HG03460 (cell line): ENCODE measurements at regions not wholly inside any gene's neighbourhood (a gene's known extent, or its start where the extent isn't known, plus 50 kb on each side); places are given as distances from the start of the nearest gene placed in this dataset.
"Not testable (repeated sequence)": the region's sequence is repeated elsewhere in the genome, so short reads cannot be mapped to it uniquely, and the experiment has no call there.

Experiments used
- ATAC-seq: cut with Tn5 transposase; IDR thresholded peaks from one replicate; pipeline ENCODE4 v1.9.1; 2021; ENCODE audit not compliant: unreplicated experiment

DNA sequence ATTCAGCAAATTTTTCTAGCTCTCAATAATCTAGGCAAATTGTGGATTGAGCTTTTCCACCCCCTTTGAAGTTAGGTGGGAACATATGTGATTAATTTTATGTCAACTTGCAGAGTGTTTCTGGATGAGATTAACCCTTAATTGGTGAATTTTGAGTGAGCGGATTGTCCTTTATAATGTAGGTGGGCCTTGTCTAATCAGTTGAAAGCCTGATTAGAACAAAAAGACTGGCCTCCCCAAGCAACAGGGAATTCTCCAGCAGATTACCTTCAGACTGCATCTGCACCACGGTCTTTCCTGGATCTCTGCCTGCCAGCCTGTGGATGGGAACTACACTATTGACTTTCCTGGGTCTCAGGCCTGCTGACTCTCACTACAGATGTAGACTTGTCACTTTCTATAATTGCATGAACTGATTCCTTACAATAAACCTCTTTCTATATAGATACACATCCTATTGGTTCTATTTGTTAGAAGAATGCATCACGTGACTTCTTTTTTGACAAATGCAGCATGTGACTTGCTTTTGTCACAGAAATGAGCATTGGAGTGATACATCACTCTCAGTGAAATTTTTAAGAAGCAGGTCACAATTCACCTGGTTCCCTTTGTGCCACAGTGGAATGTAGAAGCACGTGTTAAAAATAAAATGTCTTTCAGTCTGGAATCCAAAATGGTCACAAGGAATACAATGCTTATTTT lies 1038.3 kb downstream of the CDH11 start:
- ATAC-seq = no peak

DNA sequence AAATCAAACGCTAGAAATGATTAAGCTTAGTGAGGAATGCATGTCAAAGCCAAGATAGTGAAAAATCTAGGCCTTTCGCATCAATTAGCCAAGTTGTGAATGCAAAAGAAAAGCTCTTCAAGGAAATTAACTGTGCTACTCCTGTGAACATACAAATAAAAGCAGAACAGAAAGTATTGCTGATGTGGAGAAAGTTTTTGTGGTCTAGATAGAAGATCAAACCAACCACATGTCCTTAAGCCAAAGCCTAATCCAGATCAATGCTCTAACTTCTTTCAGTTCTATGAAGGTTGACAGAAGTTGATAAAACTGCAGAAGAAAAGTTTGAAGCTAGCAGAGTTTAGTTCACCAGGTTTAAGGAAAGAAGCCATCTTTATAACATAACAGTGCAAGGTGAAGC lies 1044.6 kb downstream of the CDH11 start:
- no peak for ATAC-seq

DNA sequence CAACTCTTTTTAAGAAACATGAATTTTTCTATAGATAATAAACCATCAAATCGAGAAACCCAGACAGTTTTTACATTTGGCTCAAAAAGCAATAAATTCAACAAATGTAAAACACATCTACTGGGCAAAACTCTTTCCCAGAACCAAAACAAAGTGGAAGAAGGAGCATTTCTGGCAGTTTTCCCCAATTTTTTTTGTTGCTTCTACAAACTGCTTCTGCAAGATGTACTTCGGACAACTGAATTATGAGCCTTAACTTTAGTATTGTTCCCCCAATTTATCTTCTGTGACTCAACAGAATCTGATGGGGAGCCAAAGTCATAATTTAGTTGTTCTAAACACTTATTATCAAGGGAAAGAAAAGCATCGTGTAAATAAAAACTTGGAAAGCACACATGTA lies 1047.2 kb downstream of the CDH11 start:
- no peak for ATAC-seq

DNA sequence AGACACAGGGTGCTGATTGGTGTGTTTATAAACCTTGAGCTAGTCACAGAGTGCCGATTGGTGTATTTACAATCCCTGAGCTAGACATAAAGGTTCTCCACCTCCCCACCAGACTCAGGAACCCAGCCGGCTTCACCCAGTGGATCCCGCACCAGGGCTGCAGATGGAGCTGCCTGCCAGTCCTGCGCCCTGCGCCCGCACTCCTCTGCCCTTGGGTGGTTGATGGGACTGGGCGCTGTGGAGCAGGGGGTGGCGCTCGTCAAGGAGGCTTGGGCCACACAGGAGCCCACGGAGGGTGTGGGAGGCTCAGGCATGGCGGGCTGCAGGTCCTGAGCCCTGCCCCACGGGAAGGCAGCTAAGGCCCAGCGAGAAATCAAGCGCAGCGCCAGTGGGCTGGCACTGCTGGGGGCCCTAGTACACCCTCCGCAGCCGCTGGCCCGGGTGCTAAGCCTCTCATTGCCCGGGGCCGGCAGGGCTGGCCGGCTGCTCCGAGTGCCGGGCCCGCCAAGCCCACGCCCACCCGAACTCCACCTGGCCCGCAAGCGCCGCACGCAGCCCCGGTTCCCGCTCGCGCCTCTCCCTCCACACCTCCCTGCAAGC lies 1049.6 kb downstream of the CDH11 start:
- ATAC-seq = not testable (repeated sequence)

DNA sequence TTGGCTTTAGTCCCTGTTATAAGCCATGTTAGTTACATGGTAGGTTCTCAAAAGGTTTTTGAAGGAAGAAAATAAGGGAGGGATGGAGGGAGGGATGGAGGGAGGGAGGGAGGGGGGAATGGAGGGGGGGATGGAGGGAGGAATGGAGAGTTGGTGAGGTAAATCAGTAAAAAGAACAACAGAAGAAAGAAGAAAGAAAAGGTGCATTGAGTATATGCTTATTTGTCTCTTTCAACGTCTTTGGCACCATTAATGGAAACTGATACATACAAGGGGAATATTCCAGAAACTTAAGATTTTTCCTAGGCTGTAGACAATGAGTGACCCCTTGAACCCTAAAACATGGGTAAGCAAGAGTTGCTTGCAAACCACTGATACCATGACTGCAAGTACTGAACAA lies 1056.3 kb downstream of the CDH11 start:
- no peak for ATAC-seq

DNA sequence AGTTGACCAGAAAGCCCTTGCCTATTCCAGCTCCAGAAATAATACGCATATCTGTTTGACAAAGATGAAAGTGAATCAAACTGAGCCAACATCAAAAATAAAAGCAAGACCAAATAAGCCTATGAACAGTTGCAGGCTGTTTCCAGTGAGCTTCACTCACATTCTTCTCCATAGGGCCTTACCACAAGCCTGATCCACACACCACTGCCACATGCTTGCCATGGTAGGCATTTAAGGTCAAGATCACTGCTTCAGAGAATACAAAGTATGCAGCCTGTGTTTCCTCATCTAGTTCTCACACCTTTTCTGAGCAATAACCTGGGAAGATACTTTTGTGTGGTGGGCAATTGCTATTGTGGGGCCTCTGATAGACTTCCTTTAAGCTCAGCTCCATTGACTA lies 1060.2 kb downstream of the CDH11 start:
- no peak for ATAC-seq

DNA sequence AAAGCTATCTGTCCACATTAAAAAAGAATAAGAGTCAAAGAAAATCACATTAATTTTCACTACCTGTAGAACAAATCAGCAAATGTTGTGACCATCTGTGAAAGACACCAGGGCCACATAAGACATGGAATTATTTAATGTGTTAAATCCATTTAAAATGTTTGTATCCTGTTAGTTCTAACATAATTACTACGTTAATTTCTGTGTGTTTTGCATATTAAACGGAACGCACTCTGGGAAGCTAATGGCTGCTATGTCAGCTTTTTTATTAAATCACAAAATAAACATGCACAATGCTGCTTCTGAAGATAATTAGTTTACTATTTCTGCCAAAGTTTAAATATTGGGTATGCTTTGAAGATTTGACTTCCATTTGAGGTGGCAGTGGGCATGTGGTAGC lies 1061.2 kb downstream of the CDH11 start:
- no peak for ATAC-seq

DNA sequence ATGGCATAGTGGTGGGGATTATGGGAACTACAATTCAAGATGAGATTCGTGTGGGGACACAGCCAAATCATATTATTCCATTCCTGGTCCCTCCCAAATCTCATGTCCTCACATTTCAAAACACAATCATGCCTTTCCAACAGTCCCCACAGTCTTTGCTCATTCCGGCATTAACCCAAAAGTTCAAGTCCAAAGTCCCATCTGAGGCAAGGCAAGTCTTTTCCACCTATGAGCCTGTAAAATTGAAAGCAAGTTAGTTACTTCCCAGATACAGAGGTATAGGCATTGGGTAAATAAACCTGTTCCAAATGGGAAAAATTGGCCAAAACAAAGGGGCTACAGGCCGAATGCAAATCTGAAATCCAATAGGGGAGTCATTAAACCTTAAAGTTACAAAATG lies 1063.2 kb downstream of the CDH11 start:
- no peak for ATAC-seq

DNA sequence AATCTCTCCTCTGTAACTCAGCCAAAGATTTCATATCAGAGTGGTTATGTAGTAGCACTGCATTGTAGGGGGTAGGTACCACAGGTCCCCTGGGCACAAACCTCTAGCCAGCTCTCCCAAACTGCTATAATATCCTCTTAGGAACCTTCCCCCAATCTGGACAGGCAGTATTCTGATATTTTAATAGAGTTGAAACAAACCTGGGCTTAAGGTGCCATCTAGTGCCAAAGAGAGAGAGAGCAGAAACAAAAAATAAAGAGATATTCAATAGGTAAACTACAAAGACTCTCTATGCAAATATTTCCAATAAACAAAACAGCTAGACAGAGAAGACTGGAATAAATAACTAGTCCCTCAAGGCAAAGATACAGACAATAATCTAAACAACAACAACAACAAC lies 1070.0 kb downstream of the CDH11 start:
- ATAC-seq = no peak

DNA sequence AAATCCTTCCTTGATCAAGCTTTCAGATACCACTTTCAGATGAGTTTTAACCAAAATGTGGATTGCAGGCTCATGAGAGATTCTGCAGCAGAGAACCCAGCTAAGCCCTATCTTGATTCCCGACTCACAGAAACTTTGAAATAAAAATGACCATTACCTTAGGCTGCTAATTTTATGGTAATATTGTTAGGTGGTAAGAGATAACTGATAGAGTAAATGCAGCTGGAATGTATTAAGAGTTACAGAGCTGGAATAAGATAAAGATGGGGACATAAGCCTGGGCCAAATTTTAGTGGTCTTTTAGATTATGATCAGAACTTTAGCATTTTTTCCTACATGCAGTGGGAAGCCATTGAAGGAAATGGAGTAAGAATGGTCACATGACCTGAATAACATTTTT lies 1074.0 kb downstream of the CDH11 start:
- ATAC-seq = no peak

DNA sequence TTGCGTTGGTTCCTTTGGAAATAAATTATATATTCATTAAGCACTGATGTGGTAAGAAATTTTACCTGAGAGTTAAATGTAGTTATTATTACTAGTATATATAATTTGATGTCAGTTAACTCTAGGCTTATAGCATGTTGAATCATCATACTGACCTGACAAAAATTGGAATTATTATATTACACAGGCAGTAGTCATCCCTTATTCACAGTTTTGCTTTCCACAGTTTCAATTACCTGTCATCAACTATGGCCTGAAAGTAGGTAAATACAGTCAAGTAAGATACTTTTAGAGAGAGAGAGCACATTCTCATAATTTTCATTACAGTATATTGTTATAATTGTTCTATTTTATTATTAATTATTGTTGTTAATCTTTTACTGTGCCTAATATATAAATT lies 1074.7 kb downstream of the CDH11 start:
- no peak for ATAC-seq

DNA sequence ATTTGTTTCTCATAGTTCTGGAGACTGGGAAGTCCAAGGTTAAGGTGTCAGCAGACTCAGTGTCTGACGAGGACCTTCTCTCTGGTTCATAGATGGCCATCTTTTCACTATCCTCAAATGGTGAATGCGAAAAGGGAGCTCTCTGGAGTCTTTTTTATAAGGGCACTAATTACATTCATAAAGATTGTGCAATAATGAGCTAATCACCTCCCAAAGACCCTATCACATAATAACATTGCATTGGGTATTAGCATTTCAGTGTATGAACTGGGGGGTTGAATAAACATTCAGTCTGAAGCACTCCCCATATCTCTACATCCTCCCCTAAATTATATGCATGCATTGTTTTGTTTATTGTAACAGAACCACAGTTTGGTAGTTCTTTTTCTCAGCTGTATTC lies 1086.5 kb downstream of the CDH11 start:
- ATAC-seq = no peak

DNA sequence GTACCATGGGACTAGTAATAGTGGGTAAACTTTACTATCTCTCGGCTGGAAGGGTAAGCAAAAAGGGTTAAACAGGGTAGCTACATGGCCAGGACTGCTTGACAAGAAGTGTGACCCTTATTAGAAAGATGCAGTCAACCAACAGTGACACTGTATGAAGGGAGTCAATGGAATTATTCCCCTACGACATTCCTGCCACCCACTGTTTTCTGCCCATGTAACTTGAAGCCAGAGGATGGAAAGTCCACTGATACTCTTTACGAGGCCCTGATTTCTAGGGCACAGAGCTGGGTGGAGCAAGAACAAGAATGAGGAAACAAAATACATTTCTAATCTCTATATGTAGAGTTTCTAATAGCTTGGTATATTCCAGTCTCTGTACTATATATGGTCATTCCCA lies 1102.5 kb downstream of the CDH11 start:
- no peak for ATAC-seq

DNA sequence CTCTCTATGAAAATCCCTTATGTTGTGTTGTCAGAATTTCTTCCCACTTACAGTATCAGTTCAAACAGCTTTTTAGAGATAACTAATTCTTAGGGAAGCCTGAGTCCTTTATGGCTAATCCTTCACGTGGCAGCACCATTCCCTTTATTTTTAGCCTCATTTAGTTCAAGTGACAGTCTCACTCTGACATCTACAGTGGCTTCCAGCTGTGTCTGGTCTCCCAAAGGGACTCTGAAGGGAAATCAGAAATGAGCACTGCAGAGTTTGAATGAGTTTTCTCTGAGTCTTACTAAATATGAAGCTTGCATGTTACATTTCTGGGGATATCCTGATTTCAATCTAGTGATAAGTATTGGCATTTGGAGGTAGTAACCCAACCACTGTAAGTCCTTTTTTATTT lies 1104.1 kb downstream of the CDH11 start:
- no peak for ATAC-seq

DNA sequence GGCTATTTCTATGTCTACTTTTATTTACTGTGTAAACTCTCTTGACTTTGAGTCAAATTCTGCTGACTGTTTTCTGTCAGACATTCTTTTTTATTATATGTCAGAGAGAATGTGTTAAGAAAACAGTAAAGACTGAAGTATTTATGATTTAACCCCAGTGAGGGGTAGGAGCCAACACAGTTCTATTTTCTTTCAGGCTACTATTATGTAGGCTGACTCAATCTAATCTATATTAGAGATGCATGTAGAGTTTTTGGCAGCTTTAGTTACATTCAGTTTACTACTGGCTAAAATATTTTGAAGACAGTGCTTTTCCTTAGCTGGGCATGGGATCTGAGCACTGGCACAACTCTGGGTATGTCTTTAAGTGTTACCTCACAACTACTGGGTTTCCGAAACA lies 1108.0 kb downstream of the CDH11 start:
- ATAC-seq = no peak

DNA sequence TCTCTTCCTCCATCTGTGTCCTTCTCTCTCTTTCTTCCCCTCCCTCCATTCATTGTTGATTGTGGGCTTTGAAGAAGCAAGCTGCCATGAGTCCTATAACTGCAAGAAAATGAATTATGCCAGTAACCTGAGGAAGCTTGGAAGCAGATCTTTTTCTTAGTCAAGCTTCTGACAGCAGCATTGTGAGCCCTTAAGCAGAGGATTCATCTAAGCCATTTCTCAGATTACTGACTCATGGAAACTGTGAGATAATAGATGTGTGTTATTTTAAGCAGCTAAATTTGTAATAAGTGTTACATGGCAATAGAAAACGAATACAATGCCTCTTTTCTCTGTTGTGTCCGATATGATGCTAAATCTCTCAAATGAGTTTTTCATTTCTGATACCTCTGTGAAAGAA lies 1109.7 kb downstream of the CDH11 start:
- no peak for ATAC-seq

DNA sequence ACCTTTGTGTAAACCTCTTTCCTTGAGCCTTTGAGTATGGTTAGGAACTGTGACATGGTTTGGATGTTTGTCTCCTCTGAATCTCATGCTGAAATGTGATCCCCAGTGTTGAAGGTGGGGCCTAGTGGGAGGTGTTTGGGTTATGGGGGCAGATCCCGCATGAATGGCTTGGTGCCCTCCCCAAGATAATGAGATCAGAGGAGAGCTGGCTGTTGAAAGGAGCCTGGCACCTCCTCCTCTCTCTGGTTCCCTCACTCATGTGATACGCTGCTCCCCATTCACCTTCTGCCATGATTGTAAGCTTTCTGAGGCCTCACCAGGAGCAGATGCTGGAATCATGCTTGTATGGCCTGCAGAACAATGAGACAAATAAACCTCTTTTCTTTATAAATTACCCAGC lies 1110.2 kb downstream of the CDH11 start:
- no peak for ATAC-seq

DNA sequence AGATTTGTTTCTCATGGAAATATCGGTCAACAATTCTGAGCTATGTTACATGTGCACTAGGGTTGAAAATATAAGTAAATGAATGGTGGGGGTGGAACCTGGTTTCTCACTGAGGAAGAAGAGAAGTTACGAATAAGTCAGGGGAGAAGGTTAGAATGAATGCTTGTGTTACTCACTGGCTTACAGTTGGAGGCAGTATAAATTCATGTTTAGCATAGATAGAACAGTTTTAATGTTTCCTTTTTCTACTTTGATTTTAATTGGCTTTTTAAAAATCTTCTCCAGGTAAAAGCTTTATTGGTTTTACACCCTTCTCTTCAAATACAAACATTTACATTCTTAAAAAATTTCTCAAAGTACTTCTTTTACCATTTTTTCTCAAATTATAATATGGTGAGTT lies 1113.7 kb downstream of the CDH11 start:
- ATAC-seq = no peak

DNA sequence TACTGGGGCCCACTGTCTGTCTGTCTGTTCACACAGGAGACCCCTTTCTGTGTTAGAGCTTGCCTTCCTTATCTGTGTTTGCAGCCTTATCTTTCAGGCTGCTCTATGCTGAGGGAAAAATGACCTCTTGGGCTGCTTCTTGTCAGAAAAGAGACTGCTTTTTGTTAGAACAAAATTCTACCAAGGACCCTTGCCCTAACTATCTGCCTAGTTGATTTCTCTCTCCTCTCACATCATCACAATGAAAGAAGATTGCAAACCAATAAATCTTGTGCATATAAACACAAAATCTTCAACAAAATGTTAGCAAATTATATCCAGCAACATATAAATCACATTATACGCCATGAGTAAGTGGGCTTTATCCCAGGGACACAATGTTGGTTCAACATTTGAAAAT lies 1117.7 kb downstream of the CDH11 start:
- no peak for ATAC-seq

DNA sequence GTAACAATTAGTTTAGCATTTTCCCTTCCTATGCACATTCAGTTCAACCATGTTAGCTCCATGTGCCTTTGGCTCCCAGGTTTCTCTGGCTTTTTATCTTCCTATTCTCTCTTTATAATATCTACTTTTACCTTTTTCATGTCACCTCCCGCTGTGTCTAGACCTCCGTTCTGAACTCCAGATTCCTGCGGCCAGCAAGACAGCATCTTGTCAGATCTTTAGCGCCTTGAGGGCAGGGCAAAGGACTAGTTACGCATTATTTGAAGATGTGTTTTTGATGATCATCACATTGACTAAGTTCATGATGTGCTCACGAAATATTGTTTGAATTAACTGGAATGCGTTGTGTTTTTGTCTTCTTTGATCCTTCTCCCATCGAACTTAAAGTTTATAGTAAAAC lies 1126.8 kb downstream of the CDH11 start:
- no peak for ATAC-seq

DNA sequence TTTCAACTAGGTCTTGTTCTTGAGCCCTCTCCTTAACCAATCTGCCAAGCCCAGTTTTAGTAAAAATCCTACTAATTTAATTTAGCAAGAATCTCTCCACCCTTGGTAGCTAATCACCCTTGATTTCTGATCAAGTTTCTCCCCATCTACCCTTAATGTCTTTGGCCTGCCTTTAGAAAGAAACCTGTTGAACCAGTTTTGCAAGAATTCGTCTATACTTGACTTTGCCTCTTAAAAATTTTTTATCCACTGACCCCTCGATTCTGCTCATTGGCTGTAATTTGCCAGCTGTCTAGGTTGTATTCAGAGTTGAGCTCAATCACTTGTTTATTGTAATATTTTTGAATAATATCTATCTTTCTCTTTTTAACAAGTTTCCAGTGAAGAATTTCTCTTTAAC lies 1138.5 kb downstream of the CDH11 start:
- ATAC-seq = no peak

DNA sequence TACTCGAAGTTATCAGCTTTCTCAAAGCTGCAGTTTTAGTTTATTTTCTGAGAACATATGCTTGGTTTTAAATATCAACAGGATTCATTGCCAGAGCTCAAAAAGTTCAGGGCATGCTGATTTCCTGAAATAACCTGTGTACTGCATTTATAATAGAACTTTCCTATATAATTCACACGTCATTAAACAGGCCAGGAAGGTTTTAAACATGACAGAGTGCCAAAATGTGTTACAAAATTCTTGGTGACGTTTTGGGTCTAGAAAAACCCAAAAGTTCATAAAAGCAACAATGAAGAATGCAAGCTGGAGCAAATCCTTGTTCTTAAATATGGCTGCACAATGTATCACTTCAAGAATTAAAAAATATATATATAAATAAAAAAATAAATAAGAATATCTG lies 1139.1 kb downstream of the CDH11 start:
- no peak for ATAC-seq

DNA sequence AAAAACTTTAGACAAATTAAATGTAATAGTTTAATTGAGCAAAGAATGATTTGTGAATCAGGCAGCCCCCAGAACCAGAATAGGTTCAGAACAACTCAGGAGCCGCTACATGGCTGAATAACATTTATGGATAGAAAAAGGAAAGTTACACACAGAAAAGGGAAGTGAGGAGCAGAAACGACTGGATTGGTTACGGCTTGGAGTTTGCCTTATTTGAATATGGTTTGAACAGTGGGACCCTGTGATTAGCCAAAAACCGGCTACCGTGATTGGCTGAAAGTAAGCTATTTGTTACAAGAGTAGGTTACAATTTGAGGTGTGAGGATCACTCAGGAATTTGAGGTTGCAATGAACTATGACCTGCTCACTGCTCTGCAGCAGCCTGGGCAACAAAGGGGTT lies 1139.8 kb downstream of the CDH11 start:
- ATAC-seq = no peak
